A549 (cell line): ENCODE measurements at regions not wholly inside any gene's neighbourhood (a gene's known extent, or its start where the extent isn't known, plus 50 kb on each side); places are given as distances from the start of the nearest gene placed in this dataset.

Experiments used
- ATAC-seq, 2 experiments: fragments of 200-7000 bp in 1 of 2; fragments of >200 bp in 1 of 2; cut with Nextera tagmentation in 1 of 2; cut with Tn5 transposase in 1 of 2; 3 replicates each; pipeline versions ENCODE4 v1.8.0 to v1.9.1; 2018 to 2020; ENCODE audit warnings: mild to moderate bottlenecking in 1 of 2, moderate library complexity in 1 of 2
- CTCF ChIA-PET: fragments of 300-600 bp; sonication (Branson Sonifier 250); formaldehyde crosslinking; extraction: SDS; loops from one replicate; lab custom pipeline; 2021; ENCODE audit warnings: antibody characterized with exemption, inconsistent platforms; lab: Yijun Ruan, JAX
- POLR2A ChIA-PET: fragments of 350-600 bp; formaldehyde crosslinking; extraction: SDS; loops from one replicate; lab custom pipeline; 2021; ENCODE audit warnings: antibody characterized with exemption, inconsistent platforms; lab: Yijun Ruan, JAX
- DNase-seq, 2 experiments: peaks; one replicate each; pipeline versions ENCODE4 v3.0.0 to v3.0.0-alpha.2; 2011 to 2016; ENCODE audit warnings: low read depth in 1 of 2, low spot score in 1 of 2
- FAIRE-seq: peaks from 2 replicates; lab custom pipeline; 2011; peaks lifted over from hg19 to GRCh38; lab: Jason Lieb, UNC
- H3K27ac ChIP-seq, 2 experiments: fragments of >200 bp; sonication (Bioruptor Twin); formaldehyde crosslinking; 3 replicates each; pipeline ENCODE4 v1.5.1; 2016 to 2017
- H3K4me1 ChIP-seq: fragments of >200 bp; sonication (Bioruptor Twin); formaldehyde crosslinking; 3 replicates; pipeline ENCODE4 v1.6.1; 2016
- H3K4me2 ChIP-seq: fragments of >200 bp; sonication (Bioruptor Twin); formaldehyde crosslinking; 3 replicates; pipeline ENCODE4 v1.6.1; 2016
- H3K4me3 ChIP-seq: fragments of >200 bp; sonication (Bioruptor Twin); formaldehyde crosslinking; 3 replicates; pipeline ENCODE4 v1.5.1; 2016
- H3K9me3 ChIP-seq: fragments of >200 bp; sonication (Bioruptor Twin); formaldehyde crosslinking; 3 replicates; pipeline ENCODE4 v1.6.1; 2016
- BCL3 ChIP-seq: fragments of >200 bp; sonication (Bioruptor Twin); formaldehyde crosslinking; IDR thresholded peaks from 3 replicates; pipeline ENCODE4 v1.6.1; 2016
- CBX8 ChIP-seq: fragments of 200-600 bp; sonication (generic); IDR thresholded peaks from 2 replicates; pipeline ENCODE4 v1.6.1; 2016
- CEBPB ChIP-seq, 2 experiments: fragments of >200 bp in 1 of 2; sonication (Bioruptor Twin) in 1 of 2; formaldehyde crosslinking in 1 of 2; IDR thresholded peaks; 2 replicates each; pipeline ENCODE4 v1.6.1; 2012 to 2016
- CHD2 ChIP-seq: fragments of 150-350 bp; IDR thresholded peaks from 2 replicates; pipeline ENCODE4 v1.6.1; 2014; ENCODE audit warnings: low read length; ENCODE audit not compliant: partially characterized antibody
- CHD4 ChIP-seq: fragments of 200-600 bp; sonication (generic); IDR thresholded peaks from 2 replicates; pipeline ENCODE4 v1.6.1; 2016; ENCODE audit warnings: antibody characterized with exemption, mild to moderate bottlenecking, borderline replicate concordance
- E2F6 ChIP-seq: IDR thresholded peaks from 2 replicates; pipeline ENCODE4 v1.6.1; 2012; ENCODE audit warnings: low read depth, borderline replicate concordance
- EHF ChIP-seq: fragments of 250-450 bp; sonication (Bioruptor Pico); IDR thresholded peaks from 2 replicates; pipeline ENCODE4 v1.5.0; 2020; ENCODE audit warnings: mild to moderate bottlenecking
- EP300 ChIP-seq, 2 experiments: fragments of >200 bp; sonication (Bioruptor Twin); formaldehyde crosslinking; IDR thresholded peaks; 2 replicates in 1 of 2; 3 replicates in 1 of 2; pipeline ENCODE4 v1.6.1; 2016 to 2017
- ESRRA ChIP-seq: fragments of 150-350 bp; IDR thresholded peaks from 2 replicates; pipeline ENCODE4 v1.6.1; 2014; ENCODE audit warnings: mild to moderate bottlenecking, low read length, borderline replicate concordance
- FOSB ChIP-seq: fragments of 250-450 bp; sonication (Bioruptor Pico); IDR thresholded peaks from 2 replicates; pipeline ENCODE4 v1.5.0; 2020; ENCODE audit warnings: mild to moderate bottlenecking, moderate library complexity
- FOSL2 ChIP-seq, 2 experiments: fragments of 450-650 bp in 1 of 2; fragments of >200 bp in 1 of 2; sonication (Bioruptor Twin) in 1 of 2; formaldehyde crosslinking; IDR thresholded peaks; 2 replicates each; pipeline versions ENCODE4 v1.5.0 to v1.6.1; 2016 to 2020; ENCODE audit warnings: mild to moderate bottlenecking in 1 of 2, moderate library complexity in 1 of 2
- FOXS1 ChIP-seq: fragments of 250-450 bp; sonication (Bioruptor Pico); IDR thresholded peaks from 2 replicates; pipeline ENCODE4 v1.5.0; 2020; ENCODE audit warnings: mild to moderate bottlenecking, moderate library complexity
- GATA3 ChIP-seq: IDR thresholded peaks from 2 replicates; pipeline ENCODE4 v1.6.1; 2012; ENCODE audit warnings: borderline replicate concordance
- HOXB13 ChIP-seq: fragments of 250-450 bp; sonication (Bioruptor Pico); IDR thresholded peaks from 2 replicates; pipeline ENCODE4 v1.5.0; 2020; ENCODE audit warnings: low read depth, mild to moderate bottlenecking, moderate library complexity
- JUN ChIP-seq, 2 experiments: fragments of >200 bp; sonication (Bioruptor Twin); formaldehyde crosslinking; IDR thresholded peaks; 2 replicates in 1 of 2; 3 replicates in 1 of 2; pipeline ENCODE4 v1.6.1; 2016 to 2017
- KDM1A ChIP-seq: fragments of 200-600 bp; sonication (generic); IDR thresholded peaks from 2 replicates; pipeline ENCODE4 v1.6.1; 2016; ENCODE audit warnings: low read depth, mild to moderate bottlenecking
- KDM5A ChIP-seq: fragments of 200-600 bp; sonication (generic); IDR thresholded peaks from 2 replicates; pipeline ENCODE4 v1.6.1; 2016; ENCODE audit warnings: antibody characterized with exemption, mild to moderate bottlenecking
- MYC ChIP-seq: IDR thresholded peaks from 2 replicates; pipeline ENCODE4 v1.6.1; 2012; ENCODE audit warnings: mild to moderate bottlenecking, inconsistent platforms, low read length, improper control_type of control experiment, borderline replicate concordance
- PBX3 ChIP-seq: IDR thresholded peaks from 2 replicates; pipeline ENCODE4 v1.6.1; 2012
- POLR2AphosphoS2 ChIP-seq: conservative IDR thresholded peaks from 2 replicates; pipeline ENCODE4 v1.6.1; 2012; ENCODE audit warnings: low read length, improper control_type of control experiment, inconsistent platforms
- RAD21 ChIP-seq, 2 experiments: fragments of >200 bp in 1 of 2; sonication (Bioruptor Twin) in 1 of 2; formaldehyde crosslinking in 1 of 2; IDR thresholded peaks in 1 of 2; conservative IDR thresholded peaks in 1 of 2; 2 replicates in 1 of 2; 3 replicates in 1 of 2; pipeline ENCODE4 v1.6.1; 2012 to 2018; ENCODE audit warnings: inconsistent platforms in 1 of 2
- RCOR1 ChIP-seq: fragments of 150-350 bp; IDR thresholded peaks from 2 replicates; pipeline ENCODE4 v1.6.1; 2014; ENCODE audit warnings: antibody characterized with exemption, low read length, low read depth
- RFX5 ChIP-seq: fragments of 450-650 bp; IDR thresholded peaks from 2 replicates; pipeline ENCODE4 v1.7.1; 2014; ENCODE audit warnings: antibody characterized with exemption, mild to moderate bottlenecking, moderate library complexity
- SREBF2 ChIP-seq: fragments of 450-650 bp; IDR thresholded peaks from 2 replicates; pipeline ENCODE4 v1.6.1; 2014; ENCODE audit warnings: mild to moderate bottlenecking, moderate library complexity
- TP53 ChIP-seq: fragments of 250-450 bp; sonication (Bioruptor Pico); IDR thresholded peaks from 2 replicates; pipeline ENCODE4 v1.5.0; 2021; ENCODE audit warnings: mild to moderate bottlenecking, moderate library complexity
- USF2 ChIP-seq: fragments of 450-650 bp; IDR thresholded peaks from 2 replicates; pipeline ENCODE4 v1.6.1; 2014; ENCODE audit warnings: antibody characterized with exemption
- ZSCAN20 ChIP-seq: fragments of 250-450 bp; sonication (Bioruptor Pico); IDR thresholded peaks from 2 replicates; pipeline ENCODE4 v1.8.0; 2022; ENCODE audit warnings: mild to moderate bottlenecking, moderate library complexity
- WGBS: methylation state at CpG from one replicate; pipeline ENCODE4 v1.1.6; 2017; ENCODE audit errors: missing lambda C conversion rate; 5-methylcytosine and 5-hydroxymethylcytosine counted together

- no peak overlapping the region for H3K27ac ChIP-seq
- 29% methylated on average over 7 of the region's 7 CpGs for WGBS
- TF ChIP-seq MYC (no peak), RFX5 (no peak), FOXS1 (no peak), CHD2 (no peak), JUN (IDR thresholded peaks at IDR 0.05) (no peak), POLR2AphosphoS2 (no peak), EP300 (IDR thresholded peaks at IDR 0.05) (no peak), SREBF2 (no peak), RCOR1 (no peak), FOSL2 (IDR thresholded peaks at IDR 0.05) (no peak), FOSL2 (CRISPR knock-in tag; IDR thresholded peaks at IDR 0.05) (no peak), EHF (CRISPR knock-in tag) (no peak), CBX8 (no peak), FOSB (CRISPR knock-in tag) (no peak), BCL3 (no peak), CHD4 (no peak), KDM5A (no peak), CEBPB (IDR thresholded peaks at IDR 0.05) (no peak), KDM1A (no peak), RAD21 (conservative IDR thresholded peaks at IDR 0.05 in 1 of 2, IDR thresholded peaks at IDR 0.05 in 1 of 2) (no peak), ZSCAN20 (CRISPR knock-in tag) (no peak)
- TF ChIP-seq, all 56 proteins: peak for 0
- Histone ChIP-seq H3K4me3 (no peak overlapping the region), H3K4me2 (no peak overlapping the region), H3K4me1 (no peaks in the 10 kb centered on the region), H3K9me3 (no peaks in the 10 kb centered on the region)
- CTCF ChIA-PET: interaction anchor here (1.0 to 1.3 kb wide), 2 partner anchors 13 to 22 kb away, joined by 3 to 6 read pairs; no protein-coding TSS in a partner anchor
- FAIRE-seq (no peak), DNase-seq (no peak), ATAC-seq (no peak)
- POLR2A ChIA-PET: no interaction called here
Measured at GRCh38 chr13:23007426-23007825, 173.4 kb upstream of the SGCG start.

GRCh38 chr13:23018143-23018542 lies 162.6 kb upstream of the SGCG start:
- POLR2A ChIA-PET: no interaction called here
- no peak for FAIRE-seq

More at GRCh38 chr13:23018143-23018542, 162.6 kb upstream of the SGCG start:
- 50% methylated on average over 3 of the region's 3 CpGs for WGBS
- no peaks in the 10 kb centered on the region for H3K4me1 ChIP-seq
- CTCF ChIA-PET: interaction anchor here (1.2 kb wide), 1 partner anchor 74 kb away, joined by 3 read pairs; no protein-coding TSS in a partner anchor
- TF ChIP-seq USF2: no peak
- no peak for TF ChIP-seq PBX3
- TF ChIP-seq HOXB13 (CRISPR knock-in tag): no peak
- TF ChIP-seq GATA3: no peak
- TF ChIP-seq E2F6: no peak
- no peak for TF ChIP-seq RFX5
- TF ChIP-seq ESRRA: no peak
- no peak for TF ChIP-seq TP53 (CRISPR knock-in tag)
- ATAC-seq: no peak
- no peak overlapping the region for H3K4me3 ChIP-seq
- H3K4me2 ChIP-seq: no peak overlapping the region
- H3K9me3 ChIP-seq: no peaks in the 10 kb centered on the region
- no peak overlapping the region for H3K27ac ChIP-seq
- no peak for DNase-seq
